ENCODE measurements at regions not wholly inside any gene's neighbourhood (a gene's known extent, or its start where the extent isn't known, plus 50 kb on each side); places are given as distances from the start of the nearest gene placed in this dataset.
"Not testable (repeated sequence)": the region's sequence is repeated elsewhere in the genome, so short reads cannot be mapped to it uniquely, and the experiment has no call there.

DNA sequence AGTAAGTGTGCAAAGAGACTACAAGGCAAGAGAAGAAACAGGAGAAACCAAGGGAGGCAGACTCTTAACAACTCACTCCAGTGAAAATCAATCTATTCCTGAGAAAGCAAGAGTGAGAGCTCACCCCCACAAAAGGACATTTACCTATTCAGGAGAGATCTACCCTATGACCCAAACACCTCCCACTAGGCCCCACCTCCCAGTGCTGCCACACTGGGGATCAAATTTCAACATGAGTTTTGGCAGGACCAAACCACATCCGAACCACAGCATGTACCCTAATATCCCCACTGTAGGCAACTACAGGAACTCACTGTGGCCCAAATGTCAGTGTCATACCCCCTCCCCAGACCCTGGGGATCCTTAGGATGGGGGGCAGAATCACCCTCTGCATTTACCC lies 526.2 kb upstream of the B3GAT1 start:
- DNase-seq, result no peak
- Histone ChIP-seq H3K27ac (no peak overlapping the region), H3K4me3 (no peak overlapping the region), H3K27me3 (no peaks in the 10 kb centered on the region), H3K9me3 (no peaks in the 10 kb centered on the region), H3K36me3 (no peaks in the 10 kb centered on the region), H3K4me1 (peaks cover 4% of the 10 kb centered on the region)
- intact Hi-C loops (cut with DNase I), result no loop called here
- TF ChIP-seq, protein P1, sequence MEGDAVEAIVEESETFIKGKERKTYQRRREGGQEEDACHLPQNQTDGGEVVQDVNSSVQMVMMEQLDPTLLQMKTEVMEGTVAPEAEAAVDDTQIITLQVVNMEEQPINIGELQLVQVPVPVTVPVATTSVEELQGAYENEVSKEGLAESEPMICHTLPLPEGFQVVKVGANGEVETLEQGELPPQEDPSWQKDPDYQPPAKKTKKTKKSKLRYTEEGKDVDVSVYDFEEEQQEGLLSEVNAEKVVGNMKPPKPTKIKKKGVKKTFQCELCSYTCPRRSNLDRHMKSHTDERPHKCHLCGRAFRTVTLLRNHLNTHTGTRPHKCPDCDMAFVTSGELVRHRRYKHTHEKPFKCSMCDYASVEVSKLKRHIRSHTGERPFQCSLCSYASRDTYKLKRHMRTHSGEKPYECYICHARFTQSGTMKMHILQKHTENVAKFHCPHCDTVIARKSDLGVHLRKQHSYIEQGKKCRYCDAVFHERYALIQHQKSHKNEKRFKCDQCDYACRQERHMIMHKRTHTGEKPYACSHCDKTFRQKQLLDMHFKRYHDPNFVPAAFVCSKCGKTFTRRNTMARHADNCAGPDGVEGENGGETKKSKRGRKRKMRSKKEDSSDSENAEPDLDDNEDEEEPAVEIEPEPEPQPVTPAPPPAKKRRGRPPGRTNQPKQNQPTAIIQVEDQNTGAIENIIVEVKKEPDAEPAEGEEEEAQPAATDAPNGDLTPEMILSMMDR (IDR thresholded peaks at IDR 0.05), result no peak
- ATAC-seq, result peak; percentile 21

DNA sequence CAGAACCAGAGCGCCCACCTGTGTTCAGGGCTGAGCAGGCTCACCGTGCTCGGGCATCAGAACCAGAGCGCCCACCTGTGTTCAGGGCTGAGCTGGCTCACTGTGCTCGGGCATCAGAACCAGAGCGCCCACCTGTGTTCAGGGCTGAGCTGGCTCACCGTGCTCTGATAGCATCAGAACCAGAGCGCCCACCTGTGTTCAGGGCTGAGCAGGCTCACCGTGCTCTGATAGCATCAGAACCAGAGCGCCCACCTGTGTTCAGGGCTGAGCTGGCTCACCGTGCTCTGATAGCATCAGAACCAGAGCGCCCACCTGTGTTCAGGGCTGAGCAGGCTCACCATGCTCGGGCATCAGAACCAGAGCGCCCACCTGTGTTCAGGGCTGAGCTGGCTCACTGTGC lies 525.2 kb upstream of the B3GAT1 start:
- intact Hi-C loops (cut with DNase I); H3K9me3 ChIP-seq; DNase-seq; H3K27ac ChIP-seq; H3K4me1 ChIP-seq; H3K27me3 ChIP-seq; ATAC-seq; H3K4me3 ChIP-seq; H3K36me3 ChIP-seq: not testable (repeated sequence)

DNA sequence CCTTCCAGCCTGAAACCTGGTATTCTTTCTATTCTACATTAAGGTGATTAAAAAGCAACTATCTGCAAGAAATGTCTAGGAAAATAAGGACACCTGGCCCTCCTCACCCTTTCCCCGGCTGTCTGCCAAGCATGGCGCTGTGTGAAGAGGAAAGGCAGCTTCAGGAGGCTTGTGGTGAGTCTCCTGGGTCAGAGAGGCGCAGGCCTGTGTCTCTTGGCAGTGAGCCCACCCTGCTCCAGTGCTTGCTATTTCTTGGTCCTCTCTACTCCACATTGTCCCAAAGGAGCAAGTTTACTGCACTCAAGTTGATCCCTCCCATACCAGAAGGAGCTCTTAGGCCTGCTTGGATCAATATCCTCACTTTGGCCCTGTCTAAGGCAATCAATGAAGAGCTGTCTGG lies 520.7 kb upstream of the B3GAT1 start:
- DNase-seq, result no peak
- intact Hi-C loops (cut with DNase I), result no loop called here
- Histone ChIP-seq H3K27ac (no peak overlapping the region), H3K4me3 (no peak overlapping the region), H3K4me1 (no peaks in the 10 kb centered on the region), H3K27me3 (no peaks in the 10 kb centered on the region), H3K9me3 (no peaks in the 10 kb centered on the region), H3K36me3 (no peaks in the 10 kb centered on the region)
- TF ChIP-seq, protein P1 (IDR thresholded peaks at IDR 0.05), result no peak
- ATAC-seq, result no peak

DNA sequence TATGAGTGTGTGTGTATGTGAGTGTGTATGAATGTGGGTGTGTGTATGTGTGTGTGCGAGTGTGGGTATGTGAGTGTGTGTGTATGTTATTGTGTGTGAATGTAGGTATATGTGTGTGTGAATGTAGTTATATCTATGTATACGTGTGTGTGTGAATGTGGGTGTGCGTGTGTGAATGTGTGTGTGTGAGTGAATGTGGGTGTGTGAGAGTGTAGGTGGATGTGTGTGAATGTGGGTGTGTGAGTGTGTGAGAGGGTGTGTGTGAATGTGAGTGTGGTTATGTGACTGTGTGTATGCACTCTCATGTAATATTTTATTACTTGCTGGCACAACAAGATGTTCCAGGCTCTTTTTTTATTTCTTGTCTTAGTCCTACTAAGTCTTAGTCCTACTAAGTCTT lies 513.4 kb upstream of the B3GAT1 start:
- no peak for ATAC-seq
- H3K4me3 ChIP-seq, result no peak overlapping the region
- TF ChIP-seq, protein P1 (IDR thresholded peaks at IDR 0.05), result no peak
- no peak overlapping the region for H3K27ac ChIP-seq
- no peaks in the 10 kb centered on the region for H3K27me3 ChIP-seq
- no peaks in the 10 kb centered on the region for H3K9me3 ChIP-seq
- no peaks in the 10 kb centered on the region for H3K4me1 ChIP-seq
- DNase-seq, result no peak
- no peaks in the 10 kb centered on the region for H3K36me3 ChIP-seq
- intact Hi-C loops (cut with DNase I), result no loop called here

DNA sequence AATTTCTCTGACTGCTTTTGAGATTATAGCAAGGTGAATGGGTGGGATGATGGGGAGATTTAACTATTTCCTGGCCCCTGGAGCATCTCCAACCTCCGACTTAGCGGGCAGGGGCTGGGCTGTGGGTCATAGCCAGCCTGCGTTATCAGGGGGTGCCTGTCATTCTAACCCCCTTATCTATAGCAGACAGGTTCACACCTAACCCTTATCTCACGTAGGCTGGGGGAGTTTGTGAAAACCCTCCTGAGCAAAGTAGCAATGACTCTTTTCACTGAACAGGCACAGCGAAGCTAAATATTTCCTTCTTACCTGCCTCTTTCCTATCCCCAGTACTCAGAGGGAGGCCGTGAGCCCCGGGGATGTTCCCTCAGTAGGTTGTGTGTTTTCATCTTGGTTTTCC lies 511.4 kb upstream of the B3GAT1 start:
- ATAC-seq (no peak), DNase-seq (no peak)
- Histone ChIP-seq H3K4me3 (no peak overlapping the region), H3K27me3 (no peaks in the 10 kb centered on the region), H3K27ac (no peak overlapping the region), H3K36me3 (no peaks in the 10 kb centered on the region), H3K4me1 (no peaks in the 10 kb centered on the region), H3K9me3 (no peaks in the 10 kb centered on the region)
- intact Hi-C loops (cut with DNase I), result no loop called here
- TF ChIP-seq, protein P1 (IDR thresholded peaks at IDR 0.05), result no peak

DNA sequence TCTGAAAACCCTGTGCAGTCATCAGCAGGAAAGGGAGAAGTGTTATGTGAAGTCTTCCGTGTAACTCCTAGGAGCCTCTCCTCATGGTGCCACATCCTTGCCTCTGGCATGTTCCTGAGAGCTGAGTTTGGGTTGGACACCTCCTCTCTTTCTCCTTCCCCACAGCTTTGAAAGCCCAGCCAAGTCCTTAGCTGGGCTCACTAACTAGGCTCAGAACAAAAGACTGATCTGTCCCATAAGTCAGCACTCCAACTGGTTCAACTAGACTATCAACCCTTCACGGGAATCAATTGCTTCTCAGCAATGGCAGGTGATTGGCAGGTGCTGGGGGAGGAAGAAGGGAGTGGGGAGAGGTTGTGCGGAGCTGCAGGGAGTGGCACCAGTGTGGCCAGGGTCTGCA lies 509.9 kb upstream of the B3GAT1 start:
- intact Hi-C loops (cut with DNase I), result no loop called here
- ATAC-seq (no peak), DNase-seq (peak; percentile 20)
- Histone ChIP-seq H3K4me3 (no peak overlapping the region), H3K27ac (no peak overlapping the region), H3K9me3 (no peaks in the 10 kb centered on the region), H3K27me3 (no peaks in the 10 kb centered on the region), H3K36me3 (no peaks in the 10 kb centered on the region), H3K4me1 (no peaks in the 10 kb centered on the region)
- TF ChIP-seq, protein P1 (IDR thresholded peaks at IDR 0.05), result no peak

Measured in upper lobe of right lung (tissue), 1 donor.